ENCODE measurements at regions not wholly inside any gene's neighbourhood (a gene's known extent, or its start where the extent isn't known, plus 50 kb on each side); places are given as distances from the start of the nearest gene placed in this dataset.

DNA sequence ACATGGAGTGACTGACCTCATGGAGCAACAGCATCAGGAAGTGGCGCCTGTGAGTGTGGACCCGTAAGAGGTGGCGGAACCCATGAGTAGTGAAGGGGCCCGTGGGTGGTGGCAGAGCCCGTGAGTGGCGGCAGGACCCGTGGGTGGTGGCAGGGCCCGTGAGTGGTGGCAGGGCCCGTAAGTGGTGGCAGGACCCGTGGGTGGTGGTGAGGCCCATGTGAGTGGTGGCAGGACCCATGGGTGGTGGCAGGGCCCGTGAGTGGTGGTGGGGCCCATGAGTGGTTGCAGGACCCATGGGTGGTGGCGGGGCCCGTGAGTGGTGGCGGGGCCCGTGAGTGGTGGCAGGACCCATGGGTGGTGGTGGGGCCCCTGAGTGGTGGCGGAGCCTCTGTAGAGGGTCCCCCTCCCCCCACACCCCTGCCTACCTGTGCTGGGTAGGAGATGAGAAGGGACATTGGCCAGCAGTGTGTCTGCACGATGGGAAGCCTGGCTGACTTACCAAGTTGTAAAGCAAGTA, 407.7 kb upstream of the SALL3 start:
- TF ChIP-seq, protein P1, sequence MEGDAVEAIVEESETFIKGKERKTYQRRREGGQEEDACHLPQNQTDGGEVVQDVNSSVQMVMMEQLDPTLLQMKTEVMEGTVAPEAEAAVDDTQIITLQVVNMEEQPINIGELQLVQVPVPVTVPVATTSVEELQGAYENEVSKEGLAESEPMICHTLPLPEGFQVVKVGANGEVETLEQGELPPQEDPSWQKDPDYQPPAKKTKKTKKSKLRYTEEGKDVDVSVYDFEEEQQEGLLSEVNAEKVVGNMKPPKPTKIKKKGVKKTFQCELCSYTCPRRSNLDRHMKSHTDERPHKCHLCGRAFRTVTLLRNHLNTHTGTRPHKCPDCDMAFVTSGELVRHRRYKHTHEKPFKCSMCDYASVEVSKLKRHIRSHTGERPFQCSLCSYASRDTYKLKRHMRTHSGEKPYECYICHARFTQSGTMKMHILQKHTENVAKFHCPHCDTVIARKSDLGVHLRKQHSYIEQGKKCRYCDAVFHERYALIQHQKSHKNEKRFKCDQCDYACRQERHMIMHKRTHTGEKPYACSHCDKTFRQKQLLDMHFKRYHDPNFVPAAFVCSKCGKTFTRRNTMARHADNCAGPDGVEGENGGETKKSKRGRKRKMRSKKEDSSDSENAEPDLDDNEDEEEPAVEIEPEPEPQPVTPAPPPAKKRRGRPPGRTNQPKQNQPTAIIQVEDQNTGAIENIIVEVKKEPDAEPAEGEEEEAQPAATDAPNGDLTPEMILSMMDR (IDR thresholded peaks at IDR 0.05), result no peak
- TF ChIP-seq POLR2A (IDR thresholded peaks at IDR 0.05) (no peak), POLR2AphosphoS5 (IDR thresholded peaks at IDR 0.05) (no peak), EP300 (IDR thresholded peaks at IDR 0.05) (no peak)

All from sigmoid colon (tissue), 4 donors.